ENCODE measurements at regions not wholly inside any gene's neighbourhood (a gene's known extent, or its start where the extent isn't known, plus 50 kb on each side); places are given as distances from the start of the nearest gene placed in this dataset.

DNA sequence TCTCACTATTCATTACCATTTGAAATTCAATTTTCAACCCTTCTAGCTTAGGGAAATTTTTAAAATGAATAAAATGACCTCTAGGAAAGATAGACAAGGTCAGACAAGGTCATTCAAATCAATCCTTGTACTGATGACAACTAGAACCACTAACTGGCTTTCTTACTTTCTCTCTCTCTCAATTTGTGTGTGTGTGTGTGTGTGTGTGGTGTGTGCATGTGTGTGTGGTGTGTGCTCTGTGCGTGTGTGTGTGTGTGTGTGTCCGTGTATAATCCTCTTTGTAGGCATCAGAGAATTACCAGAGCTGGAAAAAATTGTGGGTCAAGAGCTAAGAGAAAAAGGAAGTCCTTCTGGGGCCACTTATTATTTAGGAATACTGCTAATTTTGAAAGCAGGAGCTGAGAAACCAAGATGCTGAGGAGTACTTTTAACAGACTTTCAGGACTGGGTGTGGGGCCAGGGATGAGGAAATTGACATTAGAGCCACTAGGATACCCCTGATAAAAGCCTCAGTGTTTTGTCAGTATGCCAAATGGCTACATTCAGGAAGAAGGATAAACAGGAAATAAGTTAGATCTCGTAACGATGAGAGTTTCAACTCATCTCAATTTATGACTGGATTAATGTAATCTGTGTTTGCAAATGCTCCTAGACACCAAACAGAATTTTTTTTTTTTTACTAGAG, 723.3 kb downstream of the CETN3 start:
- no peaks in the 10 kb centered on the region for H3K36me3 ChIP-seq
- TF ChIP-seq, protein P1, sequence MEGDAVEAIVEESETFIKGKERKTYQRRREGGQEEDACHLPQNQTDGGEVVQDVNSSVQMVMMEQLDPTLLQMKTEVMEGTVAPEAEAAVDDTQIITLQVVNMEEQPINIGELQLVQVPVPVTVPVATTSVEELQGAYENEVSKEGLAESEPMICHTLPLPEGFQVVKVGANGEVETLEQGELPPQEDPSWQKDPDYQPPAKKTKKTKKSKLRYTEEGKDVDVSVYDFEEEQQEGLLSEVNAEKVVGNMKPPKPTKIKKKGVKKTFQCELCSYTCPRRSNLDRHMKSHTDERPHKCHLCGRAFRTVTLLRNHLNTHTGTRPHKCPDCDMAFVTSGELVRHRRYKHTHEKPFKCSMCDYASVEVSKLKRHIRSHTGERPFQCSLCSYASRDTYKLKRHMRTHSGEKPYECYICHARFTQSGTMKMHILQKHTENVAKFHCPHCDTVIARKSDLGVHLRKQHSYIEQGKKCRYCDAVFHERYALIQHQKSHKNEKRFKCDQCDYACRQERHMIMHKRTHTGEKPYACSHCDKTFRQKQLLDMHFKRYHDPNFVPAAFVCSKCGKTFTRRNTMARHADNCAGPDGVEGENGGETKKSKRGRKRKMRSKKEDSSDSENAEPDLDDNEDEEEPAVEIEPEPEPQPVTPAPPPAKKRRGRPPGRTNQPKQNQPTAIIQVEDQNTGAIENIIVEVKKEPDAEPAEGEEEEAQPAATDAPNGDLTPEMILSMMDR (IDR thresholded peaks at IDR 0.05): no peak
- H3K4me3 ChIP-seq (ENCODE audit: low read depth in 1 of 2, low read length in 1 of 2): no peak overlapping the region
- no peaks in the 10 kb centered on the region for H3K9me3 ChIP-seq
- H3K4me1 ChIP-seq (ENCODE audit: control insufficient read depth in 1 of 2, insufficient read depth in 1 of 2, low read depth in 1 of 2, low read length in 1 of 2): no peaks in the 10 kb centered on the region
- H3K27me3 ChIP-seq: no peaks in the 10 kb centered on the region
- H3K27ac ChIP-seq: no peak overlapping the region

DNA sequence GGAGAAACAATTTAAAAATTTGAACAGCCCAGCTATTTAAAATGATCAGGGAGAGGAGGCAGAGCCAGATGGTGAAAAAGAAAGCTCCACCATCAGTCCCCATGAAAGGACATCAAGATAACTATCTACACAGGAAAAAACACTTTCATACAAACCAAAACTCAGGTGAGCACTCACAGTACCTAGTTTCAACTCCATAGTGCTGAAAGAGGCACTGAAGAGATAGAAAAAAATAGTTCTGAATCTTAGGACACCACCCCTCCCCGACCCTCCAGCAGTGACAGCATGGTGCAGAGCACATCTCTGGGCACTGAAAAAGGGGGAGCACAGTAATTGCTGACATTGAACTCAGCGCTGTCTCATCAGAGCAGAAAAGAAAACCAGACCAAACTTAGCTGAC, 732.9 kb downstream of the CETN3 start:
- TF ChIP-seq, protein P1 (IDR thresholded peaks at IDR 0.05): no peak
- no peaks in the 10 kb centered on the region for H3K27me3 ChIP-seq

DNA sequence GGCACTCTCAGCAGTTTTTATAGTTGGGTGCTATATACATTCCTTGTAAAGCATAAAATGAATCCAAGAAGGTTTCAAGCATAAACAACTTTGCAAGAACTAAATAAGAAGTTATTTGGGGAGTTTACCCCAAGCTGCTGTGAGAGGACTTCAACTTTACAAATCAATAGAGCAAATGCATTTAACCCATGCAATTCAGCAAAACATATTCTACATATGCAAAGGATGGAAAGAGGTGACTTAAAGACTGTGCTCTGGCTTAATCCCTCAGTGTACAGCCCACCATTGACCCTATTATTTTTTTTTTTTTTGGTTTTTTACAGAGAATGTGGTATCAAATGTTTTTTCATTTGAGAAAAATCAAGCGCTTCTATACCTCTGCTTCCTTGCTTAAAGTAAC, 736.5 kb downstream of the CETN3 start:
- Histone ChIP-seq H3K4me3 (ENCODE audit: low read depth in 1 of 2, low read length in 1 of 2) (no peak overlapping the region), H3K36me3 (no peaks in the 10 kb centered on the region)

More for the DNA sequence above, 732.9 kb downstream of the CETN3 start:
- Histone ChIP-seq H3K4me3 (ENCODE audit: low read depth in 1 of 2, low read length in 1 of 2) (no peak overlapping the region), H3K4me1 (ENCODE audit: control insufficient read depth in 1 of 2, insufficient read depth in 1 of 2, low read depth in 1 of 2, low read length in 1 of 2) (no peaks in the 10 kb centered on the region), H3K9me3 (no peaks in the 10 kb centered on the region), H3K27ac (no peak overlapping the region), H3K36me3 (no peaks in the 10 kb centered on the region)

DNA sequence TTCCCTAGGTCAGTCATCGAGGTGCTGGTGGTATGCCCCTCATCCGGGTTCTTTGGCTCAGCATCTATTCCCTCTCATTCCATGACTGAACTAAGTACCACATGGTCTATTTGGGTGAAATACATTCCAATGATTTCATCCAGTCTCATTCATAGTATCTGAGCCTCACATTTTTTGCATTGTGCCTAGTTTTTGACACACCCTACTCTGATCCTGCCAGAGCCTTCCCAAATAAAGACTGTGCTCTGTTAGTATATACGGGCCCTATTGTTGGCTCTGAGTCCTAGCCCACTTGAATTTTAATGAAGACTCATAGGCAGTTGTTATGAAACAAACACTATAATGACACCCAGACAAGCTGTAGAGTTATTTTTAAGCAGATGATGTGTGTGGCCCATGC, 740.7 kb downstream of the CETN3 start:
- Histone ChIP-seq H3K4me3 (ENCODE audit: low read depth in 1 of 2, low read length in 1 of 2) (no peak overlapping the region), H3K27me3 (no peaks in the 10 kb centered on the region), H3K36me3 (no peaks in the 10 kb centered on the region), H3K9me3 (no peaks in the 10 kb centered on the region), H3K27ac (no peak overlapping the region), H3K4me1 (ENCODE audit: control insufficient read depth in 1 of 2, insufficient read depth in 1 of 2, low read depth in 1 of 2, low read length in 1 of 2) (no peaks in the 10 kb centered on the region)
- TF ChIP-seq, protein P1 (IDR thresholded peaks at IDR 0.05): no peak

More for the DNA sequence above, 736.5 kb downstream of the CETN3 start:
- no peaks in the 10 kb centered on the region for H3K4me1 ChIP-seq (ENCODE audit: control insufficient read depth in 1 of 2, insufficient read depth in 1 of 2, low read depth in 1 of 2, low read length in 1 of 2)
- H3K27me3 ChIP-seq: no peaks in the 10 kb centered on the region
- H3K9me3 ChIP-seq: no peaks in the 10 kb centered on the region
- H3K27ac ChIP-seq: no peak overlapping the region
- TF ChIP-seq, protein P1 (IDR thresholded peaks at IDR 0.05): no peak

DNA sequence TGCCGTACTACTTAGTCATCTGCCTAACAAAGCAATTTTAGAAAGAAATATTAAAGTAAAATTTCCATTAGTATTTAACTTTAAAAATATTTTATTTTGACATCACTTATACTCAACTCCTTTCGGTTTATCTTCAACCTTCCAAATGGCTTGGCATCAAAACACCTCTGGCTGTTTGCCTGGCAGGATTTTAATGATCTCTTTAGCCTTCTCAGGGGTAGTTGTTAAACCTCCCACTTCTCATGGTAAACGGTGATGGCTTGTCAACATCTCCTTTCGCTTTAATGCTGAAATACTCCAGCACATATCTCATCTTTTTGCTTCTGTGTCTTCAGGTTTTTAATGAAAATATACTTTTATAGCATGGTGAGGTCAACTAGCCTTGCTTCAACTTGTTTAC, 747.1 kb downstream of the CETN3 start:
- no peaks in the 10 kb centered on the region for H3K4me1 ChIP-seq (ENCODE audit: control insufficient read depth in 1 of 2, insufficient read depth in 1 of 2, low read depth in 1 of 2, low read length in 1 of 2)
- H3K9me3 ChIP-seq: no peaks in the 10 kb centered on the region
- TF ChIP-seq, protein P1 (IDR thresholded peaks at IDR 0.05): no peak
- no peak overlapping the region for H3K4me3 ChIP-seq (ENCODE audit: low read depth in 1 of 2, low read length in 1 of 2)
- no peaks in the 10 kb centered on the region for H3K36me3 ChIP-seq
- no peaks in the 10 kb centered on the region for H3K27me3 ChIP-seq
- H3K27ac ChIP-seq: no peak overlapping the region

Measured in neutrophil (primary cell).